Jurkat, Clone E6-1 (cell line): ENCODE measurements at regions not wholly inside any gene's neighbourhood (a gene's known extent, or its start where the extent isn't known, plus 50 kb on each side); places are given as distances from the start of the nearest gene placed in this dataset.

Experiments used
- DNase-seq: peaks from one replicate; pipeline ENCODE4 v3.0.0-alpha.2; 2011; ENCODE audit warnings: low read depth, low spot score
- H3K4me3 ChIP-seq: 2 replicates; pipeline ENCODE4 v1.5.1; 2011; ENCODE audit warnings: mild to moderate bottlenecking, low read length, control low read depth, moderate library complexity

GRCh38 chr11:79971255-79971654 is 530.4 kb upstream of the TENM4 start:
- DNase-seq: no peak
- H3K4me3 ChIP-seq: no peak overlapping the region

- no peak for DNase-seq
- H3K4me3 ChIP-seq: no peak overlapping the region
Observed at GRCh38 chr11:79966592-79966991, 525.8 kb upstream of the TENM4 start.

DNA sequence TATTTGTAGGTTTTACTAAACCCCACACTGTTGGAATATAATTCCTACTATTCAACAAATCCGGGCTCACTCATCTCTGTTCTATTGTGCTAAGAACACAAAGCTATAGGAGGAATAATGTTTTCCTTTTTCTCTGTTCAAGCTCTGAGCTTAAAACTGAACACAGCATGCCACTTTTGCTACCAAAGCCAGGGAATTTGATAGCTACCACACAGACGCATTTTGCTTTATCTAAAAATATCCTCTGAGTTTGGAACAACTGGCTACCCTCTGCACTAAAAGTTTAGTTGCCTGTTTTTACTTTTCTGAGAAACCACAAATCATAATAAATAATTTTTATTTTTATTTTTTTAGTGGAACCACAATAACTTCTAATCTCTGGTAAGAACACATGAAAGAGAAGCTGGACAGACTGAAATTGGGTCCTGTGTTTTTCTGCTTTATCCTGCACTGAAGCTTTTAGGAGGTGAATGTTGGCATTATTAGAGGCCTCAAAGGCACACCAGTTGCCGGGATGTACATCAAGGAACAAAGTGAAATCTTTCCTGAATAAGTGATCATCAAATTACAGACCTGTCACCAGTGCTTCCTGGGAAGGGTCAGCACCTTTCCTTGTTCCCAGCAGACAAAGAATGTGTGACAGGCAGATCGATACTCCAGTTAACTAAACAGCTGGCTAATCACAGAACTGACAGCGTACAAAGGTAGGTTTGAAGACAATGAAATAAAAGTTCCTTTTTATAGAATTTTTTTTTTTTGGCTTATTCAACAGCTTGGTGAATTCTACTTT is 523.2 kb upstream of the TENM4 start:
- H3K4me3 ChIP-seq: no peak overlapping the region
- no peak for DNase-seq

GRCh38 chr11:79960461-79960860 is 519.6 kb upstream of the TENM4 start:
- no peak overlapping the region for H3K4me3 ChIP-seq
- DNase-seq: no peak

GRCh38 chr11:79959318-79959717 is 518.5 kb upstream of the TENM4 start:
- no peak for DNase-seq
- H3K4me3 ChIP-seq: no peak overlapping the region

DNA sequence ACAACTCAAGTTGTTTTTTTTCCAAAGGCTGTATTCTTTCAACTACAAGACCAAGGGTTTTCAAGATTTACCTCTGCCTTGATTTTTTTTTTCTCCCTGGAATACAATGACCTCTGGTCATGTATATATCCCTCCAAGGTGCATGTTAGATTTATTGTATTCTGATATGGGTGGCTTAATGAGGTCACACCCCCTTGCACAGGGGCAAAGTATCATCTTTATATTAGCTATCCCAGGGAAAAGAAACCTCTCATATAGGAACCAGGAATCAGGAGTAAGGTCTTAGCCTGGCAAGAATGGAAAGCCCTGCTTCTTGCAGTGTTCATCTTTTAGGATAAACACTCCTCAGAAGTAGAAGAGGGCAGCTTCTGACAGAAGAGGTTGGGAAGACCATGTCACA is 516.9 kb upstream of the TENM4 start:
- H3K4me3 ChIP-seq: no peak overlapping the region
- DNase-seq: no peak

- no peak for DNase-seq
- no peak overlapping the region for H3K4me3 ChIP-seq
Observed at GRCh38 chr11:79956061-79956460, 515.2 kb upstream of the TENM4 start.

GRCh38 chr11:79953629-79954028 is 512.8 kb upstream of the TENM4 start:
- DNase-seq: no peak
- H3K4me3 ChIP-seq: no peak overlapping the region

- DNase-seq: no peak
Observed at GRCh38 chr11:79950741-79951140, 509.9 kb upstream of the TENM4 start.

GRCh38 chr11:79950172-79950571 is 509.3 kb upstream of the TENM4 start:
- no peak overlapping the region for H3K4me3 ChIP-seq
- DNase-seq: no peak

More at GRCh38 chr11:79950741-79951140, 509.9 kb upstream of the TENM4 start:
- no peak overlapping the region for H3K4me3 ChIP-seq

DNA sequence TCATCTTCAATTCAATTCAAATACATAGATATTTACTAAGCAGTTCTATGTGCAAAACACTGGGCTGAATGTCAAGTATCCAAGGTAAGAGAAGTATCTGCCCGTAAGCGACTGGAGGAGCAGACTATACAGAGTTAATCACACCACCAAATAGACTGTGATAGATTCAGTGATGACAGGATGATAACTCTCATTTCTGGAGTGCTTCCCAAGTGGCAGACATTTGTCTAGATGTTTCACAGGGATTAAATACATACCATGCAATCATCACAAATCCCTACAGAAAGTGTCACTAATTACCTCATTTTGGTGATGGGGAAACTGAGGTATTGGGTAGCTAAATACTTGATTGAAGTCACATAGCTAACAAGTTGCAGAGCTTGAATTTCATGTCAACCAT is 508.7 kb upstream of the TENM4 start:
- no peak overlapping the region for H3K4me3 ChIP-seq
- DNase-seq: no peak

DNA sequence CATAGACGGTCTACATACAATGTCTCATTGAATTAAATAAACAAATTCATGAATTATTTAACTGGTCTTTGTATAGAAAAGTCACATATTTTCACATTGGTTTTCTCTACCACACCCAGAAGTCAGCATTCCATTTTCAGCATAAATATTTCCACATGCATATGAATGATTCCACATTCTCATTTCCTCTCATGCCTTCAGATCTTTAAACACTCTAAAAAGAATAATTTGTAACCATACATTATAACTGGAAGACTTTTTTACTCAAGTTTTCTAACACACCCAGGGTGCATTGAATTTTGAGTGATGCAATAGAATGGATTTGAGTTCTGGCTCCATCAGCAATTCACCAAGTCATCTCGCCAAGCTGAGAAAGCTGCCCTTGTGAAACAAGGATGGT is 501.8 kb upstream of the TENM4 start:
- no peak overlapping the region for H3K4me3 ChIP-seq
- DNase-seq: no peak

DNA sequence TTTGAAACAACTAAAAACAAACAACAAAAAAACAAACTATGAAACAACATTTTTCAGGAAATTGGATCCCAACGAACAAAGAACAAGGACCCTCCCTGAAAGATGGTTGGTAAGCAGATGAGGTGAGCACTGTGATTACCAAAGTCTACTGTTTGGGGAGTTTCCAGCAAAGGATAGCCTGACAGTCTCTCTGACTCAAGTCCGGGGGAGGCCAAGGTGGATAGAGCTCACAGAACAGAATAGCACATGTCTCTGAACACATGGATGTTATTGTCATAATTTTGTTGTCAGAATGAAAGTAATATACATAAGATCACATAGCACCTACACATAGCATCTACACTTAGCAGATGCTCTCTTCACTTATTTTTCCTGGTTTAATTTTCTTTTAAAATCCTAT is 501.3 kb upstream of the TENM4 start:
- H3K4me3 ChIP-seq: no peak overlapping the region
- no peak for DNase-seq

DNA sequence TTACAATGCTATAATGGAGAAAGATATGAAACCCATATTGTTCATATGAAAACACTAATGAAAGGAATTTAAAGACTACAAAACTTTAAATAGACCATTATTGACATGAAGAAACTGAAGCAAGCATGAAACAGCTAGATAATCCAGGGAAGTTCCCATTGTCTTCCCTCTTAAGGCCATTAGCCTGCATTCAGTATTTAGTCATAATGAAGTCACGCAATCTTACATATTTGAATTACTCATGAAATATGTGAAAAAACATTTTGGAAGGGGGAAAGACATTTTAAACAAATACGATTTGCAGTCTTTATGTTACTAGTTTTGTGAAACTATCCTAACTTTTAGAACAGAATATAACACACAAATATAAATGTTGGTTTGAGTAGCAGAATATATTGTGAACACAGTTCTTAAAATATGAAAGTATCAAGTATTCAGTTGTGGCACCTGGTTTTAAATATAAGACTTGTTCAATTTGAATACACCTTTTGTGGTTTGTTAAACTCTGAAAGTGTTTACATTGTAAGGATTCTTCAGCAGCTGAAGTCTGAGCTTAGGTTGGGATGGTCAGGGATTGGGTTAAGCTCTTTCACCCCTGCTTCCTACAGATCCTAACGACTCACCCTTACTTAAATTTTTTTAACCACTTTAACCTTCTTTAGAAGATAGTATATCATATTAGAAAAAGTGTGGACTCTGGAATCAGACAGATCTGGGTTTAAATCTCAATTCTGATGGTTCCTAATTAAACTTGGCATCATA is 500.3 kb upstream of the TENM4 start:
- no peak overlapping the region for H3K4me3 ChIP-seq
- DNase-seq: no peak

- DNase-seq: no peak
- H3K4me3 ChIP-seq: no peak overlapping the region
Observed at GRCh38 chr11:79940165-79940564, 499.3 kb upstream of the TENM4 start.

DNA sequence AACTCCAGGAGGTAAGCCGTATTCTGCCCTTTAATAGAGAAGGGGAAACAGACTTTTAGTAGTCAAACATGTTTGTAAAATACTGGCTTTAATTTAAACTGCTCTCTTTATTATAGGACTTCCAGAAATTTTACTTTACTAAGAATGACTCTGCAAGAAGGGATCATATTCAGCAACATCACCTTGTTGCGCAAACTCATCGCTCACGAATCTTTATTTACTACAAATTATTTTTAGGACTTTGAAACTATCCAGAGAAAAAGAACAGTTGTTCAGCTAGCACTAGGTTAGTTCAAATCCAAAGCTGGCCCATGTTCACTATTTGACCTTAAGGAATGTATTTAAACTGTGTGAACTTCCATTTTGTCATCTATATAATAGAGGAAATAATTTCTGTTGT is 498.3 kb upstream of the TENM4 start:
- no peak overlapping the region for H3K4me3 ChIP-seq
- DNase-seq: no peak

- no peak for DNase-seq
- no peak overlapping the region for H3K4me3 ChIP-seq
Observed at GRCh38 chr11:79937676-79938334, 497.0 kb upstream of the TENM4 start.

GRCh38 chr11:79932612-79933011 is 491.8 kb upstream of the TENM4 start:
- DNase-seq: no peak
- H3K4me3 ChIP-seq: no peak overlapping the region

DNA sequence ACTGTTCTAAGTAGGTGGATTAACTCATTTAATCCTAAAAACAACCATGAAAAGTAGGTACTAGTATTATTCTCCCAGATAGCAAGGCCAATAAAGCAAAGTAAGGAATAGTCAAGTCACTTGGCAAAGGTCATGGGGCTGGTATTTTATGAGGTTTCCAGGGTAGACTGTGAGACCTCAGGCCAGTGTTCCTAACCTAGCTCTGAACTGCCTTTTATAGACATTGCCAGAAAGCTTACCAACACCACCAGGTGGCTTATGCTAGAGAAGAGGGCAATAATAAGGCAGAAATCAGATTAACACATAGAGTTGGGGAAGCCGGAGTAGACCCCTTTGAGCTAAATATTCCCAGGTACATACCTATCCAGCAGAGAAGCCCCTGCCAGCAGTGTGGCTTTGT is 490.9 kb upstream of the TENM4 start:
- no peak overlapping the region for H3K4me3 ChIP-seq
- DNase-seq: no peak

- no peak for DNase-seq
- H3K4me3 ChIP-seq: no peak overlapping the region
Observed at GRCh38 chr11:79926707-79927106, 485.9 kb upstream of the TENM4 start.
